ENCODE measurements at regions not wholly inside any gene's neighbourhood (a gene's known extent, or its start where the extent isn't known, plus 50 kb on each side); places are given as distances from the start of the nearest gene placed in this dataset.

DNA sequence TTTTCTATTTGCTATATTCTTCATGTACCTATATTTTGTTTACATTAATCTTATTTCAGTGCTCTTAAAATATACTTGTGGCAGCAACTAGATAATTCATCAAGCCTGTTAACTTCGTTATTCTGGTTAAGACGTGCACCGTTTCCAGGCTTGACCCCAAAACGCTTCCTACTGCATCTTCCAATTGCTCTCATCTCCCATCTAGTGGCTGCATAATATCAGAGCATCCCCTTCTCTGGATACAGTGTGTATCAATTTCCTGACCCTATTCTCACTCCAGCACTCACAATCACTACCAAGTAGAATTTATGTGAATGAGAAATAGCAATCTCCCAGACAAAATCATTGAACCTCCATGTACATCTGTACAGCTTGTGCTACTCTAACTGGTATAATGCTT is 1280.3 kb upstream of the B3GALT2 start:
- peak; percentile 41 for TF ChIP-seq CTCF (conservative IDR thresholded peaks at IDR 0.05; ENCODE audit: low read length)
- no peak for TF ChIP-seq EZH2phosphoT487 (IDR thresholded peaks at IDR 0.05; ENCODE audit: borderline replicate concordance)

All from Loucy (cell line).